ENCODE measurements at regions not wholly inside any gene's neighbourhood (a gene's known extent, or its start where the extent isn't known, plus 50 kb on each side); places are given as distances from the start of the nearest gene placed in this dataset.

- TF ChIP-seq TAF1 (conservative IDR thresholded peaks at IDR 0.05) (no peak), FOXA2 (IDR thresholded peaks at IDR 0.05) (no peak), MAX (IDR thresholded peaks at IDR 0.05) (no peak), ATF3 (IDR thresholded peaks at IDR 0.05) (no peak), ZBTB33 (IDR thresholded peaks at IDR 0.05) (no peak)
Observed at GRCh38 chr2:239566995-239567568, 166.3 kb upstream of the HDAC4 start (continued).

GRCh38 chr2:239566162-239566994 lies 165.6 kb upstream of the HDAC4 start:
- DNase-seq (ENCODE audit: low spot score) = no peak
- Histone ChIP-seq H3K4me1 (ENCODE audit: control insufficient read depth in 4 of 4, insufficient read depth in 4 of 4, low read length in 3 of 4) (no peaks in the 10 kb centered on the region), H3K4me3 (ENCODE audit: low read depth in 1 of 3, low read length in 3 of 3) (no peak overlapping the region), H3K9ac (ENCODE audit: low read depth in 1 of 2, low read length in 2 of 2) (no peak overlapping the region), H3K36me3 (ENCODE audit: control insufficient read depth in 4 of 4, insufficient read depth in 3 of 4, low read depth in 1 of 4, low read length in 3 of 4) (no peaks in the 10 kb centered on the region), H3K27ac (ENCODE audit: low read depth in 1 of 2, low read length in 2 of 2) (no peak overlapping the region), H3K27me3 (ENCODE audit: control insufficient read depth in 4 of 4, insufficient read depth in 4 of 4, low read length in 3 of 4) (peaks cover 0 to 20% (median 0%) of the 10 kb centered on the region in 4 donors), H3K9me3 (ENCODE audit: control insufficient read depth in 4 of 4, low read length in 3 of 4) (no peaks in the 10 kb centered on the region)
- WGBS = 91% methylated on average over 15 of the region's 15 CpGs
- no peak for TF ChIP-seq NR2F2 (IDR thresholded peaks at IDR 0.05)
- no peak for TF ChIP-seq ZBTB33 (IDR thresholded peaks at IDR 0.05)
- TF ChIP-seq SP1 (IDR thresholded peaks at IDR 0.05) = no peak
- TF ChIP-seq MAX (IDR thresholded peaks at IDR 0.05) = no peak
- TF ChIP-seq CTCF (IDR thresholded peaks at IDR 0.05; ENCODE audit: low read depth, low read length, missing input control) = no peak
- no peak for TF ChIP-seq YY1 (IDR thresholded peaks at IDR 0.05)
- TF ChIP-seq FOXA1 (IDR thresholded peaks at IDR 0.05) = no peak
- no peak for TF ChIP-seq GABPA (IDR thresholded peaks at IDR 0.05 in 1 of 2, conservative IDR thresholded peaks at IDR 0.05 in 1 of 2)
- no peak for TF ChIP-seq ATF3 (IDR thresholded peaks at IDR 0.05)
- TF ChIP-seq TAF1 (conservative IDR thresholded peaks at IDR 0.05) = no peak
- no peak for TF ChIP-seq RAD21 (IDR thresholded peaks at IDR 0.05)
- TF ChIP-seq REST (IDR thresholded peaks at IDR 0.05) = no peak
- no peak for TF ChIP-seq HNF4A (conservative IDR thresholded peaks at IDR 0.05)
- no peak for TF ChIP-seq EGR1 (IDR thresholded peaks at IDR 0.05; ENCODE audit: low read depth in 2 of 2)
- no peak for TF ChIP-seq FOXA2 (IDR thresholded peaks at IDR 0.05)
- no peak for TF ChIP-seq JUND (IDR thresholded peaks at IDR 0.05)
- TF ChIP-seq RXRA (IDR thresholded peaks at IDR 0.05) = no peak

Measured in liver (tissue), 8 donors.